Activated T-cell treated with anti-CD3 and anti-CD28 coated beads for 48 hours (primary cell): ENCODE measurements at regions not wholly inside any gene's neighbourhood (a gene's known extent, or its start where the extent isn't known, plus 50 kb on each side); places are given as distances from the start of the nearest gene placed in this dataset.
"Not testable (repeated sequence)": the region's sequence is repeated elsewhere in the genome, so short reads cannot be mapped to it uniquely, and the experiment has no call there.

Source experiments
- DNase-seq: peaks from one replicate; pipeline ENCODE4 v3.0.0-alpha.2; 2020; ENCODE audit warnings: low read depth

DNA sequence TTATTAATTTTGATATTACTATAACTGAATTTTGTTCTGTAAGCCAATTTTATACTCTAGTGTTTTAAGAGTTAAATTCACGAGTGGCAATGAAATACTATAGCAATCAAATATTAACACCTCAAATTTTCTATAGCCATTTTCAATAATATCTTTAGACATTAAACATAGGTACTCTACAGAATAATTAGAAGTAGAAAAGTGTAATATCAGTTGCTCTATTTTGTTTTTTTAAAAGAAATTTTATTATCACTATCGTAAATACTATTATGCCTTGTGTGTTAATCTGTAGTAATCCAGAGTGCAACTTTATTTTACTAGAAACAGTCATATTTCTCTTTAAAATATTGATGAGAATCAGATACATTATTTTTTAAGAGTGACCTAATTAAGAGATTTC is 691.2 kb downstream of the USP25 start:
- DNase-seq, result no peak

DNA sequence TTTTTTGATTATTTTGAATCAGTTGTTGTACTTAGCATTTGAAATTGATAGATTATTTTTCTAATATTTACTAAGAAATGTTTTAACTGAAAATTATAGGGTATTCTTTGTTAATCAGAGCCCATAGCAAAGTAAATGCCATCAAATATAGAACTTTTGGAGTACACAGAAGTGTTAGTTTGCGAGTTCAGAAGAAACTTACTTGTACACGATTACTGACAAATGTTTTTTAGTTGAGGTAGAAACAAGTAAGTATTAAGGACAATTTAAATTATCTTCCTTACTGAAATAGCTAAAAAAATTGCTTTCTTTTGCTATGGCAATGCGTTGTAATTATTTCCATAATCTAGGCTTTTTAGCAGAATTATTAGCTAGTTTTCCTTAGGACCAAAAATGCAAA is 692.2 kb downstream of the USP25 start:
- no peak for DNase-seq

DNA sequence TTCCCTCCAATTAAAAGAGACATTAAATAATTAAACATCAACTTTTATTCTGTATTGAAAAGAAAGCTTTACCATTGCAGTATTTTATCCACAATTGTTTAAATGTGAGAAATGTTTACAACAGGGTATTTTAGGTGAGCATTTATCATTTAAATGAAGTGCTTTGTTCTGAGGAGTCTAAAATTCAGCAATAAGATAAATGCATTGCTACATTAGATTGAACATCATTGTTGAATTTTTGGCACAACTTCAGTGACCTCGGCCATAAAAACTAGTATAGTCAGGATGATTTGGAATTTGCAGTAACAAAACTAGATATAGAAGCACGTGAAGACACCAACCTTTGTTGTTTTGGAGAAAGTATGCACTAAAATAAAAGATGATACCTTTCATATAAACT is 692.9 kb downstream of the USP25 start:
- no peak for DNase-seq

DNA sequence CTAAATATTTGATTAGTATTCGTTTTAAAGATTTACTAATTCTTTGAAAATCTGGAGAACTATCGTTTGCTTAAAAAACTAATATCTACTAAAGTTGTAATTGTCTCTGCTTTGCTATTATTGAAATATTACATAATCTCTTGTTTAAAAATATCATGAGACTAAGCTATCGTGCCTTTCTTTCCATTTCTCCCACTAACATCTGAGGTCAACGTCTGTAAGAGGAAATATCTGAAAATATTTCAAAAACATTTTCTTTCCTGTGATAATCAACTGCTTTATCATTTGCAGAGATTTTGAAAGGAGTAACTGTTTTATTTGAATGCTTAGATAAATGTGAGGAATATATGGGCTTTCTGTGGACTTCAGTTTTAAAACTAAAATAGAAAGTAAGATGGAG is 694.1 kb downstream of the USP25 start:
- no peak for DNase-seq

DNA sequence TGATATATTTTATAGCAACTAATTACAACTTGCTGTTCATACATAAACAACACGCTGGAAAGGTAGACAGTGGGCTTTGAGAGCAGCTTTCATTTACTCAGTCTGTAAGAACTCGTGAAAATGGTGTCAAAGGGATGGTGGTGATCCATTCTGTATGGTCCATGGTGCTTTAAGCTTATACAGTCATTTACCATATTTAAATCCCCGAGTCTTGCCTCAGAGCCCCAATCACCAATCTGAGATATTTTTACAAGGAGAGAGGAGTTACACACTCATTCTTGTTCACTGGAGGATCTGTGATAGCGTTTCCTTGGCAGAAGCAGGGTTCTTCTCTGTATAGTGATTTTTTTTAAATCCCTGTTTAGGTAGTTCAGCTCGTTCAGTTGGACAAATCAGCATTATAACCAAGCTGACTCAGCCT is 694.6 kb downstream of the USP25 start:
- no peak for DNase-seq

DNA sequence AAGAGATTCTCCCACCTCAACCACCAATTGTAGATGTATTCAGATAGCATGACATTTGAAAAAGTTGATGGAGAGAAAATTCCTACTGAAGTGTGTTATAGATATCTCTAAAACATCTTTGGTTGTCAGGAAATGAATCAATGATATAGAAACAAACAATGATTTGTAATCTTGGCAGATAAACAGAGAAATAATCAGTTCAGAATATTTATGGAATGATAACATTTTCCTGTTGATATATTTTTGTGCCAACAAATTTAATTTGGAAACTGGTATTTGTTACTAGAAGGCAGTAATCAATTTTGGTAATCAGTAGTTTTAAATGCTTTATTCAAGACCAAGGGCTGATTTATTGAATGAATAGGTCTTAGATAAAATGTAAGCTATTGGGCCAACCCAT is 695.6 kb downstream of the USP25 start:
- DNase-seq, result no peak

DNA sequence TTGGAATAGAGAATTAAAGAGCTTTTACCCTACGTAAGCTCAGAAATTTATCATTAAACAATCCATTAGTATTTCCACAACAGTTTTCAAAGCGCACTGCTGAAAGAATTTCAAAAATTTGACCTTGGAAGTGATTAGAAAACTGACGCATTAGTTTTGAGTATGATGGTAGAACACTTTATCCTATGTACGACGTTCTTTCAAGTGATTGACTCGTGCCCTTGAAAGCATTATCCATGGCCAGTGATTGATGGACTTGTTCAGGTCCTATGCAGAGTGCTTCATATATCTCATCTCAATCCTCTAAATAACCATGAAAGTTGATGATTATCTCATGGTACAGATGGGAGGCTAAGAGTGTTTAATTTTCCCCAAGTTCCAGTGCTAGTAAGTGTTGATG is 697.2 kb downstream of the USP25 start:
- DNase-seq, result no peak

DNA sequence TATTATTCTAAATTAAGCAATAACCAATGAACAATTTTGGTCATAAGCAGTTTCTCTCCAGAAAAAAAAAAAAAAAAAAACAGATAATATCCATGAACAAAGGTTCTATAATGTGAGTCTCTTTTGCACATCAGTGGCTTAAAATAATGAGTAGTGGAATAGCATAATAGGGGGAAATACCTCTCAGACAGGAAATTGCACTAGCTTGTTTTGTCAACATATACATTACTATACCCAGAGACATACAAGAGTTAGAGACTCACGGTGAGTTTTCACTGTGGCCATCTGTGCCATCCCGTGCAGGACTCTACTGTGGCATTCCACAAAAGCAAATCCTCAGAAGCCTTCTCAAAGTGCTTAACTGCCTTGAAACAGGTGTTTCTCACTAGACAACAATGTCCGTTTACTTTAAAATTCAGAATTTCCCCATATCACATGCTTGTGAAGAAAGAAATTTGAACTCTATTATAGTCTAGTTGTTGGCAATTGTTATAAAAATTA is 697.9 kb downstream of the USP25 start:
- no peak for DNase-seq

DNA sequence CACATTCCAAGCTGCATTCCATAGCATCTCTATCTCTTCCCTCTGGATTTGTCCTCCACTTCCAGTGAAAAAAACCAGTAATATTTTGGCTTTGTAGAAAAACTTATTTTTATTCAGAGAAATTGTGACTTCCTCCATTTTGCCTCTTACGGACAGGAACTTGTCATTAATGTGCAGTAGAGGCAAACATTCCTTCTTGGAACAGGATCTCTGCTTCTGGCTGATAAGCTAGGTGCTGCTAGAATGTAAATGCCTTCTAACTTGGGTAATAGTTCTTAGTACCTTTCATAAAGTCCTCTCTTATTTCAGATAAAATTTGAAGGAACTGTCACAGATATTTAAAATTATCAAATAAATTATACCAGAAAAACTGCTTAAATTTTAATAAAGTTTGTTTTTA is 707.8 kb downstream of the USP25 start:
- DNase-seq, result no peak

DNA sequence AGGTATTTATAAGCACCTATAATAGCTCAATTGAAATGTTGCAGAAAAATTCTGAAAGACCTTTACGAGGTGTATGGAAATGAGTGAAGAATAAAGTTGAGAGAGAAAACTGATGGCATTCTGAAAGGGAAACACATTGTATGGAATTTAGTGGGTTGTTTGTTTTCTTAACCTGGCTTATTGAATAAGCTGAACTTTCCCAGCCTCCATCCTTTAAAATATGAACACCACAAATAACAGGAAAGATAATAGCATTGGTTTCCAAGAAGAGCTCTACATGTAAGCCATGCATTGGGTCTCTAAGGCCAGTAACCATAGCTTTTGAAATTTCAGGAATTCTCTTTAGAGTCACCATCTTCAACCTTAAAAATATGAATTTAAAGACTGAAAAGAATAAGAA is 709.0 kb downstream of the USP25 start:
- no peak for DNase-seq

DNA sequence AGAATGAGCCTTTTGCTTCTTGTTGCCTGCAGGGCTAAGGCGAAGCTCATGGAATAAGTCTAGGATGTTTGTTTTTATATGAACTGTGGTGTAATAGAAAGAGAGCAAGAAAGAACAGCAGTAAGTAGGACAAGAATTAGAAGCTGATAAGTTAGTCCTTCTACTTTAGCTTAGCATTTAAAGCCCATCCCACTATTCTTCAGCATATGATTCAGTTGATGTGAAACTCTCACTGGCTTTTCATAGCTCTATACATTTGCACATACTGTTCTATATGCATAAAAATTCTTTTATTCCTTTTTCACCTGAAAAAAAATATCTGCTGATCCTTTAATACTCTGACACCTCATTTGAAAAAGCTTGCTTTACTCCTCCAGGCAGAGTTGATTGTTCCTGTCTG is 712.0 kb downstream of the USP25 start:
- no peak for DNase-seq

DNA sequence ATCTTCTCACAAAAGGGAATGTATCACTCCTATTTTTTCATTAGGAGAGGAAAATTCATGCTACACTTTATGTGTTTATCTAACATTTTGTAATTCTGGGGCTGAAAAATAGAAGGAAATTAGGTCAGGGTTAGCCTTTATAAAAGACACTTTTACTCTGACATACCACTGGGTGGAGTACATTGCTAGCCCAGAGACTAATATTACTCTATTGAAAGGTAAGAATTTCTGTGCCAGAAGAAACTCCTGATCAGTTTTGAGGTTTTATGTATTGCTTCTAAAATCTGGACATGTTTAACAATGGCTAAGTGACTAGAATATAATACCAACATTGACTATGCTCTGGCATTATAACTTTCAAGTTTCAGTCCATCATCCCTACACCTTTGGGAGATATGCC is 724.6 kb downstream of the USP25 start:
- no peak for DNase-seq

DNA sequence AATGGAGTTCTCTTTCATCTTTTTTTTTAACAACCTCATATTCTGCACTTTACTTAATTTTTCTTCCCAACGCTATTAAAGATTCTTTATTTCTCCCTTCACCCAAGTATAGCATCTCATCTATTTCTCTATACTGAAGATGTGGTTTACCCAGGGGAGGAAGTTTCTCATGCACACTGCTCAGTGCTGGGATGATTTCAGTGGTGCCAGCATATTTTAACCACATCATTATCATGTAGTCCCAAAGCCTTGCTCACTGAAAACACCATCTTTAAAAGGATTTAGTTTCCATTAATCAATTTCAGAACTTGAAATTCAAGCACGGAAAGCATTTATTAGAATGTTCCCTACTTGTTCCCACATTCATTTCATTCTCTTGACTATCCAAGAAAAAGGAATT is 725.7 kb downstream of the USP25 start:
- DNase-seq, result no peak

DNA sequence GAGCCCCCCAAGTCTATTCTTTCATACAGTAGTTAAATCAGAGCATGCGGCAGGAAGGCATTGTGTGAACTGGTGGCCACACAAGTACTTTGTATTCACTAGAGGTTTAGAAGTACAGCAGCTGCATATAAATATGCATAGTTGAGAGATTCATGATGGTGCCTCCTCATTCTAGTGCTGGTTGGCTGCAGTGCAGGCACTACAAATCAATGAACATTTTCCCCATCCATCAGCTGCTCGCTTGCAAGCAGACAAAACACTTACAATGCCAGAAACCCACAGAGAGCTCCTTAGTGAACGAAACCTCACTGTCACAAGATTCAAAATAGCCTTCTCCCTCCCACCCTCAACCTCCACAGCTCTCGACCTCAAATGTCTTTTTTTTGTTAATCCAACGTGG is 726.2 kb downstream of the USP25 start:
- no peak for DNase-seq

DNA sequence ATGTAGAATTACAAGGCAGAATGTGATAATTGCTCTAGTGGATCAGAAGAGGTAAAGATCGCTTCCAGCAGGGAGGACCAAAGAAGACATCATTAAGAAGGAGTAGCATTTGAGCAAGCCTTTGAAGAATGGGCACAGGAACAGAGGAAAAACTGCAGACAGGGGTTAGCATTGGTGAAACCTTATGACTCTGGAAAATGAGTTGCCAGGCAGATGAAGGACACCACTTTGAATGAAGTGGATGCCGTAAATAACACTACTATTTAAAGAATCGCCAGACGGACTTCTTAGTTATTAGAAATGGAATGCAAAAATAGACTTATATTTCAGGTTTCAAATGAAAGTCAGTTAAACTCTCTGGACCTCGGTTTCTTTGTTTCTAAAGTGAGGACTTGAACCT is 727.7 kb downstream of the USP25 start:
- DNase-seq, result no peak

DNA sequence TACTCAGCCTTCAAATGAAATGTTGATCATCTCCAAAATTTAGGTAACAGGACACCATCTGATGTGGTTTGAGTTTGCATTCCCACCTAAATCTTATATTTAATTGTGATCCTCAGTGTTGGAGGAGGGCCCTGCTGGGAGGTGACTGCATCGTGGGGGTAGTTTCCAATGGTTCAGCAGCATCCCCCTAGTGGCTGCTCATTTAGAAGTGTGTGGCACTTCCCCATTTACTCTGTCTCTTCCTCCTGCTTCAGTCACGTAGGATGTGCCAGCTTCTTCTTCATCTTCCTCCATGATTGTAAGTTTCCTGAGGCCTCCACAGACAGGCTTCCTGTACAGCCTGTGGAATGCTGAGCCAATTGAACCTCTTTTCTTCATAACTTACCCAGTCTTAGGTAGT is 731.2 kb downstream of the USP25 start:
- DNase-seq, result no peak

DNA sequence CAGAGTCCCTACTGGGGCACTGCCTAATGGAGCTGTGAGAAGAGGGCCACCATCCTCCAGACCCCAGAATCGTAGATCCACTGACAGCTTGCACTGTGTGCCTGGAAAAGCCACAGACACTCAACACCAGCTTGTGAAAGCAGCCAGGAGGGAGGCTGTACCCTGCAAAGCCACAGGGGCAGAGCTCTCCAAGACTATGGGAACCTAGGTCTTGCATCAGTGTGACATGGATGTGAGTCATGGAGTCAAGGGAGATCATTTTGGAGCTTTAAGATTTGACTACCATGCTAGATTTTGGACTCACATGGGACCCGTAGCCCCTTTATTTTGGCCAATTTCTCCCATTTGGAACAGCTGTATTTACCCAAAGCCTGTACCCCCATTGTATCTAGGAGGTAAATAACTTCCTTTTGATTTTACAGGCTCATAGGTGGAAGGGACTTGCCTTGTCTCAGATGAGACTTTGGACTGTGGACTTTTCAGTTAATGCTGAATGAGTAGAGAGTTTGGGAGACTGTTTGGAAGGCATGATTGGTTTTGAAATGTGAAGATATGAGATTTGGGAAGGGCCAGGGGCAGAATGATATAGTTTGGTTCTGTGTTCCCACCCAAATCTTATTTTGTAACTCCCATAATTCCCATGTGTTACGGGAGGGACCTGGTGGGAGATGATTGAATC is 734.6 kb downstream of the USP25 start:
- not testable (repeated sequence) for DNase-seq

DNA sequence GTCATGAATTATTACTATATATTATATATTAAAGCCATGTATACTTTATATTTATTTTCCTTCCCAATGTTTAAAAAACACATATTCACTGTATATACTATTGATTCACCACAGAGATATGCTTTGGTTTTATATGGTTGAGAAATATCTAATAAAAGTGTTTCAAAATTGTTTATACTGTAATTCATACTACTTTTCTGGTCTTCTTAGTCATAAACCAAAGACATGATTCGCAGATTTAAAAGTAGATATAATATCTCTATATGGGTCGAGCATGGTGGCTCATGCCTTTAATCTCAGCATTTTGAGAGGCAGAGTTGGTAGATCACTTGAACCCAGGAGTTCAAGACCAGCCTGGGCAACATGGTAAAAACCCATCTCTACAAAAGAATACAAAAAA is 738.4 kb downstream of the USP25 start:
- no peak for DNase-seq

DNA sequence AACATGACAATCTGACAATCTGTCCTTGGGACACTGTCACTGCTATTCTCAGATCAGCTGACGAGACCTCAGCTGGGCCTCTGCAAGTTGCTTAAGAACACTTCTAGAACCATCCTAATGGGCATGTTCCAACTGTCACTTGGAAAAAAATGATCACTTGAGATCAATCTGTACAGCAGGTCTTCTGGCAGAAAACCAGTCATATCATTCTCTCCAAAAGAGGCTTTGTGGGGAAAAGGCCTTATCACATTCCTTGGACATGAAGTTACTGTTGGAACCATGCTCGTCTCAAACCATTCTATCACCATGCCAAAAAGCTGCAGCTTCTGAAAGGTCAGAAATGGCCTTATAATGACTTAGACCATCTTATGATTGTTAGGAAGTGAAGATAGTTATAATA is 744.2 kb downstream of the USP25 start:
- DNase-seq, result no peak

DNA sequence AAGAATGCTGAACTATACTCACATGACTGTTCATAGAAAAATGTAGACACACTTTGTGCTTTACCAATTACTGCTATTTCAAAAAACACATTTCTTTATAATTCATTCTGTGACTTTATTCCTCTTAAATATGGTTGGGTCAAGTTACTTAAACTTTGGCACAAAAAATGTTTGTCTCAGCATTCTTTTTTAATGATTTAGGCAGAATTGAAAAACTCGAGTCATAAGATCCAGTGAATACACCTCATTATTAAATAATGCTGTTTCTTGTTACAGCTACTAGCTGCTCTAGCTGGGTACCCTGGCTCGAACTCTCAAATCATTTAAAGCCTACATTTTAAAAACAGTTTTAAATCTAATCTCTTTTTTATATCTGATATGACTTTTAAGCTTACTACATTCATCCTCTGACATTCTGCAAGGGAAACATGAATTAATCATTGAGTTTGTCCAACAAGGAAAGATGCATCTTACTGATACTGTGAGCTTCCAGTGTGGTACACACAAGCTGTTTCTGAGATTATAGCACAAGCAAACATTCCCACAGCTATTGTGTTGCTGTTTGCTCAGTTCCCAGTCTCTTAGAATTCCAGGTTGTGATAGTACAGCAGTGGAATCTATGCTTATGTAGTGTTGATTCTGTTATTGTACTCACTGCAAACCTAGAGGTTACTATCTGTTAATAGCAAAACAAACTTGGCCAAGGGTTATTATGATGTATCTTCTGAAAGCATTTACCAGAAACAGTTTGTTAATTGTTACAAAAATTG is 746.5 kb downstream of the USP25 start:
- DNase-seq, result no peak

DNA sequence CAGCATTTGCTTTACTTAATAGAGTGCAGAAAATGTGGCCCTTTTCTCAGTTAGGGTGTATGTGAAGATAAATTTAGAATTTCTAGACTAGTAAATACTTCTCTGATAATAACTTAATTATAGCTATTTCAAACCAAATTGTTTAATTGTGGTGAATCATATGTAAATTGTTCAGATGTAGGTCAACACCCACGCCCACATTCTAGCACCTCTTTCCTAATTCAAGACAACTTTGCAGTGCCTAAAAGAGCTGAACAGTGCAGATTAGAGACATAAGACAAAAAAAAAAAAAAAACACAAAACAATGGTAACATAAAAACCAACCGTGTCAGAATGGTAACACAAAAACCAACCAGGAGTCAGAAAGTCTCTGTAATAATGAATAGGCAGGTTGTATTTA is 758.3 kb downstream of the USP25 start:
- no peak for DNase-seq

DNA sequence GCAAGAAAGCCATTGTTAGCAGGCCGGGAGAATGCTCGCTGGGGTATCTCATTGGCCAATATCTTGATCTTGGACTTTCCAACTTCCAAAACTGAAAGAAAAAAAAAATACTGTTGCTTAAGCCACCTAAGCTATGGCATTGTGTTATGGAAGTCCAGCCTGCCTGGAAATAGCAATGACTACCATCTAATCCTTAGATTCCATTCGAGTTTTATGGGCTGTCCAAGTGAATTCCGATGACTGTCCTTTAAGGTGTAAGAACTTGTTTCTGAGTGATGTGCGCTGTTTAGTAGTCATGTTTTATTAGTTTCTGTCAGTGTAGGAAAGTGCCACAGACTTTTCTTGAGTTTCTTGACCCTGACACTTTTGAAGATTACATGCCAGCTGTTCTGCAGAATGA is 762.6 kb downstream of the USP25 start:
- no peak for DNase-seq

DNA sequence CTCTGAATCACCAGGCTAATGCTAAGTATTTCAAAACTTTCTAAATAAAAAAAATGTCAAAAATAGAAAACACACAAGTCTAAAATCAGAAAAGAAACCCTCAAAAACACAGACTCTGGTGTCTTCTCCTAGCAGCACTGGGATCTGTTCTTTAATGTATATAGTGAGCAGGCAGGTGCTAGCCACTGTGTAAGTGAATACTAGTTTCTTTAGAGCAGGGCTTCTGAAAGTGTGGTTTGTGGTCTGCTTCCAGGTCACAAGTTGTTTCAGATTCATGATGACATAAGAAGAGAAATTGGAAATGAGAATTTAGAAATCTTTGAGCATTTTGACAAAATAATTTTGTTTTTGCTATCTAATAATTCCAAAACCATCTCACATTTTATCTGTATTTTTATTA is 763.1 kb downstream of the USP25 start:
- DNase-seq, result no peak

DNA sequence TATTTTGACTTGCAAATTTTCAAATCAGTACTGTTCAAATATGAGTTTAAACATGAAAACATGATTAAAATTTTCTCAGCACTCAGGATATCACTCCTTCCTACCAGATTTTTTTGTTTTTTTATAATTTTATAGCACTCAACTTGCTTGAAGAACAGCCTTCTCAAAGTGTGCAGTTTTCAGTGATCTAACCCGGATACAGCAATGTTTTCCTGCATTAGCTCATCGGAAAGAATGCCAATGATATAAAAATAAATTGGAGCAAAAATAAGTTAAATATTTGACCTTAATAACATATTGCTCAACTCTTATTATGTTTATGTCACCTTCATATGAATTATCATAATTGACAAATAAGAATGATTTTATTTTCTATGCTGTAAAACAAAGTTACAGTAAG is 766.8 kb downstream of the USP25 start:
- no peak for DNase-seq
